Sigmoid colon (tissue), 3 donors: ENCODE measurements at regions not wholly inside any gene's neighbourhood (a gene's known extent, or its start where the extent isn't known, plus 50 kb on each side); places are given as distances from the start of the nearest gene placed in this dataset.

ENCODE experiments used
- CTCF ChIP-seq, 4 experiments: fragments of 450-650 bp in 3 of 4; fragments of 200-600 bp in 1 of 4; IDR thresholded peaks; one replicate each; pipeline ENCODE4 v1.5.1; 2016 to 2019; ENCODE audit warnings: antibody characterized with exemption in 4 of 4, mild to moderate bottlenecking in 3 of 4, moderate library complexity in 2 of 4
- POLR2A ChIP-seq, 2 donors: fragments of 450-650 bp; IDR thresholded peaks; one replicate each; pipeline ENCODE4 v1.6.1; 2016; ENCODE audit warnings: antibody characterized with exemption in 2 of 2, mild to moderate bottlenecking in 2 of 2, moderate library complexity in 2 of 2

GRCh38 chr14:106163316-106163715 is 636.9 kb downstream of the TMEM121 start:
- TF ChIP-seq CTCF (IDR thresholded peaks at IDR 0.05) (no peak), POLR2A (IDR thresholded peaks at IDR 0.05) (no peak)
